Hepatocyte (in vitro differentiated cells): ENCODE measurements at regions not wholly inside any gene's neighbourhood (a gene's known extent, or its start where the extent isn't known, plus 50 kb on each side); places are given as distances from the start of the nearest gene placed in this dataset.
"Not testable (repeated sequence)": the region's sequence is repeated elsewhere in the genome, so short reads cannot be mapped to it uniquely, and the experiment has no call there.

Source experiments
- DNase-seq: peaks from one replicate; pipeline ENCODE4 v3.0.0-alpha.2; 2016; ENCODE audit warnings: low spot score
- H2AFZ ChIP-seq: fragments of 200-600 bp; sonication (generic); 2 replicates; pipeline ENCODE4 v1.6.0; 2016; ENCODE audit warnings: antibody characterized with exemption, mild to moderate bottlenecking
- H3K27ac ChIP-seq: fragments of 200-600 bp; sonication (generic); 2 replicates; pipeline ENCODE4 v1.5.1; 2016; ENCODE audit warnings: mild to moderate bottlenecking
- H3K27me3 ChIP-seq: fragments of 200-600 bp; sonication (generic); 2 replicates; pipeline ENCODE4 v1.6.1; 2016
- H3K36me3 ChIP-seq: fragments of 200-600 bp; sonication (generic); replicated peaks from 2 replicates; pipeline ENCODE4 v1.5.1; 2016; ENCODE audit warnings: low read depth; ENCODE audit not compliant: insufficient read depth
- H3K4me1 ChIP-seq: fragments of 200-600 bp; sonication (generic); 2 replicates; pipeline ENCODE4 v1.5.1; 2016; ENCODE audit warnings: mild to moderate bottlenecking, moderate library complexity; ENCODE audit not compliant: insufficient read depth
- H3K4me2 ChIP-seq: fragments of 200-600 bp; sonication (generic); 2 replicates; pipeline ENCODE4 v1.6.0; 2016
- H3K4me3 ChIP-seq: fragments of 200-600 bp; sonication (generic); 2 replicates; pipeline ENCODE4 v1.5.1; 2016; ENCODE audit warnings: mild to moderate bottlenecking
- H3K79me2 ChIP-seq: fragments of 200-600 bp; sonication (generic); 2 replicates; pipeline ENCODE4 v1.6.0; 2017; ENCODE audit warnings: mild to moderate bottlenecking
- H3K9me2 ChIP-seq: fragments of 200-600 bp; sonication (generic); replicated peaks from 2 replicates; pipeline ENCODE4 v1.6.0; 2017; ENCODE audit warnings: mild to moderate bottlenecking; ENCODE audit not compliant: insufficient read depth
- H3K9me3 ChIP-seq: fragments of 200-600 bp; sonication (generic); 2 replicates; pipeline ENCODE4 v1.5.1; 2016; ENCODE audit warnings: low read depth, mild to moderate bottlenecking
- H4K20me1 ChIP-seq: fragments of 200-600 bp; sonication (generic); 2 replicates; pipeline ENCODE4 v1.6.0; 2016; ENCODE audit warnings: mild to moderate bottlenecking; ENCODE audit not compliant: insufficient read depth, poor library complexity, severe bottlenecking
- CTCF ChIP-seq: fragments of 200-600 bp; sonication (generic); IDR thresholded peaks from 2 replicates; pipeline ENCODE4 v1.5.1; 2016; ENCODE audit warnings: antibody characterized with exemption, mild to moderate bottlenecking; ENCODE audit not compliant: poor library complexity
- EZH2 ChIP-seq: fragments of 200-600 bp; sonication (generic); IDR thresholded peaks from 2 replicates; pipeline ENCODE4 v1.6.1; 2016; ENCODE audit warnings: antibody characterized with exemption, mild to moderate bottlenecking, borderline replicate concordance
- EZH2phosphoT487 ChIP-seq: fragments of 200-600 bp; sonication (generic); IDR thresholded peaks from one replicate; pipeline ENCODE4 v1.6.1; 2018; ENCODE audit warnings: antibody characterized with exemption, mild to moderate bottlenecking, low read depth, moderate library complexity; ENCODE audit not compliant: unreplicated experiment, severe bottlenecking
- WGBS: methylation state at CpG from one replicate; pipeline ENCODE4 v1.1.6; 2016; ENCODE audit warnings: low lambda C conversion rate; ENCODE audit errors: missing lambda C conversion rate; 5-methylcytosine and 5-hydroxymethylcytosine counted together

- H3K36me3 ChIP-seq, H3K79me2 ChIP-seq, H3K4me2 ChIP-seq, H3K9me3 ChIP-seq, H2AFZ ChIP-seq, H3K27ac ChIP-seq, H3K4me3 ChIP-seq, H3K4me1 ChIP-seq, H3K9me2 ChIP-seq, H3K27me3 ChIP-seq, H4K20me1 ChIP-seq, DNase-seq: not testable (repeated sequence)
- WGBS, result 89% methylated on average over 4 of the region's 4 CpGs
Observed at GRCh38 chr14:27826149-27826548, 940.4 kb upstream of the FOXG1 start.

- not testable (repeated sequence) for H2AFZ ChIP-seq, H3K27me3 ChIP-seq, H3K36me3 ChIP-seq, H3K9me3 ChIP-seq, H3K9me2 ChIP-seq, H3K4me1 ChIP-seq, H3K4me2 ChIP-seq, H3K4me3 ChIP-seq, DNase-seq, H4K20me1 ChIP-seq, H3K27ac ChIP-seq, H3K79me2 ChIP-seq
- 91% methylated on average over 3 of the region's 3 CpGs for WGBS
Observed at GRCh38 chr14:27831978-27832377, 934.6 kb upstream of the FOXG1 start.

- H3K4me1 ChIP-seq, DNase-seq, H4K20me1 ChIP-seq, H3K27me3 ChIP-seq, H2AFZ ChIP-seq, H3K9me3 ChIP-seq, H3K36me3 ChIP-seq, H3K27ac ChIP-seq, H3K79me2 ChIP-seq, H3K4me3 ChIP-seq, H3K4me2 ChIP-seq, H3K9me2 ChIP-seq: not testable (repeated sequence)
- 80% methylated on average over 5 of the region's 5 CpGs for WGBS
Observed at GRCh38 chr14:27833001-27833400, 933.6 kb upstream of the FOXG1 start.

- Histone ChIP-seq H2AFZ (no peak overlapping the region), H3K36me3 (no peaks in the 10 kb centered on the region), H3K27ac (no peak overlapping the region), H4K20me1 (no peaks in the 10 kb centered on the region), H3K27me3 (no peaks in the 10 kb centered on the region), H3K9me3 (no peaks in the 10 kb centered on the region), H3K4me3 (no peak overlapping the region), H3K4me2 (no peak overlapping the region), H3K9me2 (no peaks in the 10 kb centered on the region), H3K79me2 (no peaks in the 10 kb centered on the region), H3K4me1 (no peaks in the 10 kb centered on the region)
- TF ChIP-seq EZH2phosphoT487, result no peak
- no peak for TF ChIP-seq EZH2
- no peak for TF ChIP-seq CTCF
- no peak for DNase-seq
Observed at GRCh38 chr14:27836386-27836785, 930.2 kb upstream of the FOXG1 start.

- Histone ChIP-seq H4K20me1 (no peaks in the 10 kb centered on the region), H3K4me2 (no peak overlapping the region), H3K9me3 (no peaks in the 10 kb centered on the region), H3K36me3 (no peaks in the 10 kb centered on the region), H3K4me1 (no peaks in the 10 kb centered on the region), H3K27ac (no peak overlapping the region), H3K4me3 (no peak overlapping the region), H3K9me2 (no peaks in the 10 kb centered on the region), H2AFZ (no peak overlapping the region), H3K27me3 (no peaks in the 10 kb centered on the region), H3K79me2 (no peaks in the 10 kb centered on the region)
- no peak for DNase-seq
- TF ChIP-seq EZH2phosphoT487 (no peak), EZH2 (no peak), CTCF (no peak)
- WGBS, result 97% methylated on average over 22 of the region's 54 CpGs
Observed at GRCh38 chr14:27845241-27845850, 921.2 kb upstream of the FOXG1 start.
